ENCODE measurements at regions not wholly inside any gene's neighbourhood (a gene's known extent, or its start where the extent isn't known, plus 50 kb on each side); places are given as distances from the start of the nearest gene placed in this dataset.

DNA sequence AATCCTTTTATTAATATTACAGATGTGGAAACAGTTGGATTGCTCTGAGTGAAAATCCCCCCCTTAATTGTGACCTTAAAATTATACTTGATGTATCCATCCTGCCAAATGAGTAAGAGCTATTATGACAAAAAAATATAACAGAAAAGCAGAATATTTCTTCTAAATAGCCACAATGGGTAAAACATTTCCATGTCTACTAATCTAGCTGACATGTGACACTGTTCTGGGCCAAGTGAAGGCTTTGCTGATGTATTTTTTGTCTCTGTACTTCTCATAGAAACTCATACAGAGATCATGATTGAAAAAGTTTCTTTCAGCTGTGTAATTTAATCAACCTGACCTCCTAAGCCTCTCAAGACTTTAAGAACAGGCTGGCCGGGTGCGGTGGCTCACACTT lies 569.1 kb upstream of the ZFP42 start:
- Histone ChIP-seq H3K9me3 (ENCODE audit: control insufficient read depth, low read depth, low read length) (no peaks in the 10 kb centered on the region), H2BK5ac (ENCODE audit: insufficient read length, low read length) (no peak overlapping the region), H3K18ac (ENCODE audit: insufficient read length, low read depth, low read length) (no peak overlapping the region), H4K91ac (ENCODE audit: insufficient read length, low read depth, low read length) (no peak overlapping the region), H2BK20ac (ENCODE audit: low read depth, low read length, poor library complexity, severe bottlenecking) (no peak overlapping the region), H4K20me1 (ENCODE audit: control insufficient read depth, insufficient read depth, insufficient read length) (no peaks in the 10 kb centered on the region), H2AK5ac (ENCODE audit: insufficient read length, low read length) (no peak overlapping the region), H4K8ac (replicated peaks; ENCODE audit: insufficient read length, low read depth, low read length) (no peak overlapping the region), H2BK15ac (ENCODE audit: low read depth, low read length) (no peak overlapping the region), H3K27me3 (ENCODE audit: insufficient read depth, low read length) (no peaks in the 10 kb centered on the region), H4K5ac (ENCODE audit: insufficient read length, low read depth, low read length) (no peak overlapping the region), H2BK120ac (ENCODE audit: low read depth, low read length, poor library complexity, severe bottlenecking) (no peak overlapping the region), H3T11ph (ENCODE audit: low read length) (no peak overlapping the region), H3K79me2 (ENCODE audit: insufficient read depth, low read length) (no peaks in the 10 kb centered on the region), H3K14ac (ENCODE audit: insufficient read depth, low read length) (no peak overlapping the region), H3K56ac (ENCODE audit: insufficient read length, low read depth, low read length) (no peak overlapping the region), H3K23ac (ENCODE audit: insufficient read length, low read depth, low read length) (no peak overlapping the region), H3K23me2 (ENCODE audit: insufficient read length, low read depth, low read length, poor library complexity, severe bottlenecking) (no peaks in the 10 kb centered on the region), H3K9ac (ENCODE audit: extremely low read depth, insufficient read length, low read length) (no peak overlapping the region), H3K27ac (ENCODE audit: insufficient read length, low read depth, low read length) (no peak overlapping the region), H3K4me2 (ENCODE audit: insufficient read depth, insufficient read length, low read length) (no peak overlapping the region), H3K4me1 (ENCODE audit: insufficient read depth, low read length) (no peaks in the 10 kb centered on the region), H3K4ac (ENCODE audit: low read depth, low read length) (no peak overlapping the region), H2AFZ (ENCODE audit: low read length) (no peak overlapping the region), H3K79me1 (ENCODE audit: insufficient read depth, low read depth, low read length, poor library complexity, severe bottlenecking) (no peaks in the 10 kb centered on the region), H2BK12ac (ENCODE audit: insufficient read length, low read depth, low read length) (no peak overlapping the region)
- no peak overlapping the region for H3K4me3 Mint-ChIP-seq
- DNase-seq, result no peak
- TF ChIP-seq, protein P1, sequence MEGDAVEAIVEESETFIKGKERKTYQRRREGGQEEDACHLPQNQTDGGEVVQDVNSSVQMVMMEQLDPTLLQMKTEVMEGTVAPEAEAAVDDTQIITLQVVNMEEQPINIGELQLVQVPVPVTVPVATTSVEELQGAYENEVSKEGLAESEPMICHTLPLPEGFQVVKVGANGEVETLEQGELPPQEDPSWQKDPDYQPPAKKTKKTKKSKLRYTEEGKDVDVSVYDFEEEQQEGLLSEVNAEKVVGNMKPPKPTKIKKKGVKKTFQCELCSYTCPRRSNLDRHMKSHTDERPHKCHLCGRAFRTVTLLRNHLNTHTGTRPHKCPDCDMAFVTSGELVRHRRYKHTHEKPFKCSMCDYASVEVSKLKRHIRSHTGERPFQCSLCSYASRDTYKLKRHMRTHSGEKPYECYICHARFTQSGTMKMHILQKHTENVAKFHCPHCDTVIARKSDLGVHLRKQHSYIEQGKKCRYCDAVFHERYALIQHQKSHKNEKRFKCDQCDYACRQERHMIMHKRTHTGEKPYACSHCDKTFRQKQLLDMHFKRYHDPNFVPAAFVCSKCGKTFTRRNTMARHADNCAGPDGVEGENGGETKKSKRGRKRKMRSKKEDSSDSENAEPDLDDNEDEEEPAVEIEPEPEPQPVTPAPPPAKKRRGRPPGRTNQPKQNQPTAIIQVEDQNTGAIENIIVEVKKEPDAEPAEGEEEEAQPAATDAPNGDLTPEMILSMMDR (conservative IDR thresholded peaks at IDR 0.05), result no peak
- no peaks in the 10 kb centered on the region for H3K27me3 Mint-ChIP-seq (ENCODE audit: low read depth)
- no peaks in the 10 kb centered on the region for H3K4me1 Mint-ChIP-seq
- no peak overlapping the region for H3K27ac Mint-ChIP-seq
- peaks cover 3 to 5% of the 10 kb centered on the region in 2 experiments; a peak in 4 of 5 replicates for H3K9me3 Mint-ChIP-seq
- WGBS (ENCODE audit: extremely low coverage, insufficient read length, low lambda C conversion rate), result no CpG with 5 or more reads among the region's 2 CpGs
- peaks cover 0 to 6% (median 0%) of the 10 kb centered on the region in 3 experiments; a peak in 1 of 7 replicates for H3K36me3 Mint-ChIP-seq (ENCODE audit: insufficient read depth in 1 of 3, low read depth in 3 of 3)
